ENCODE measurements at regions not wholly inside any gene's neighbourhood (a gene's known extent, or its start where the extent isn't known, plus 50 kb on each side); places are given as distances from the start of the nearest gene placed in this dataset.

GRCh38 chr3:190234621-190235020, 87.6 kb downstream of the CLDN1 start:
- Histone ChIP-seq H2BK20ac (ENCODE audit: low read depth, low read length, poor library complexity, severe bottlenecking) (no peak overlapping the region), H3K23ac (ENCODE audit: insufficient read length, low read depth, low read length) (no peak overlapping the region), H3K4me1 (ENCODE audit: insufficient read depth, low read length) (no peaks in the 10 kb centered on the region; the same call in 1 of the 2 replicates), H3K79me1 (ENCODE audit: insufficient read depth, low read depth, low read length, poor library complexity, severe bottlenecking) (no peaks in the 10 kb centered on the region), H4K8ac (replicated peaks; ENCODE audit: insufficient read length, low read depth, low read length) (no peak overlapping the region), H3K14ac (ENCODE audit: insufficient read depth, low read length) (no peak overlapping the region), H2BK12ac (ENCODE audit: insufficient read length, low read depth, low read length) (no peak overlapping the region), H4K91ac (ENCODE audit: insufficient read length, low read depth, low read length) (no peak overlapping the region), H4K5ac (ENCODE audit: insufficient read length, low read depth, low read length) (no peak overlapping the region), H3K4me2 (ENCODE audit: insufficient read depth, insufficient read length, low read length) (no peak overlapping the region), H3K27ac (ENCODE audit: insufficient read length, low read depth, low read length) (no peak overlapping the region), H2AK5ac (ENCODE audit: insufficient read length, low read length) (no peak overlapping the region), H2AFZ (ENCODE audit: low read length) (no peak overlapping the region), H3K9me3 (ENCODE audit: control insufficient read depth, low read depth, low read length) (no peaks in the 10 kb centered on the region), H3K9ac (ENCODE audit: extremely low read depth, insufficient read length, low read length) (no peak overlapping the region), H3K56ac (ENCODE audit: insufficient read length, low read depth, low read length) (no peak overlapping the region), H2BK5ac (ENCODE audit: insufficient read length, low read length) (no peak overlapping the region), H3K27me3 (ENCODE audit: insufficient read depth, low read length) (no peaks in the 10 kb centered on the region), H3K18ac (ENCODE audit: insufficient read length, low read depth, low read length) (no peak overlapping the region), H4K20me1 (ENCODE audit: control insufficient read depth, insufficient read depth, insufficient read length) (no peaks in the 10 kb centered on the region), H3K23me2 (ENCODE audit: insufficient read length, low read depth, low read length, poor library complexity, severe bottlenecking) (no peaks in the 10 kb centered on the region), H3K4ac (ENCODE audit: low read depth, low read length) (no peak overlapping the region), H3T11ph (ENCODE audit: low read length) (no peak overlapping the region), H2BK15ac (ENCODE audit: low read depth, low read length) (no peak overlapping the region), H3K79me2 (ENCODE audit: insufficient read depth, low read length) (no peaks in the 10 kb centered on the region), H2BK120ac (ENCODE audit: low read depth, low read length, poor library complexity, severe bottlenecking) (no peak overlapping the region)
- Mint-ChIP-seq H3K27me3 (ENCODE audit: low read depth) (no peaks in the 10 kb centered on the region), H3K4me3 (no peak overlapping the region), H3K27ac (no peak overlapping the region), H3K9me3 (peaks cover 3 to 4% of the 10 kb centered on the region in 2 experiments; a peak in 2 of 5 replicates), H3K4me1 (peaks cover 6 to 9% of the 10 kb centered on the region in 2 experiments), H3K36me3 (ENCODE audit: insufficient read depth in 1 of 3, low read depth in 3 of 3) (peaks cover 0 to 9% (median 0%) of the 10 kb centered on the region in 3 experiments; a peak in 5 of 7 replicates)
- no peak for DNase-seq
- no CpG with 5 or more reads among the region's 3 CpGs for WGBS (ENCODE audit: extremely low coverage, insufficient read length, low lambda C conversion rate)
- no peak for TF ChIP-seq CTCF (conservative IDR thresholded peaks at IDR 0.05)

Measured in H9 (cell line).